H9 (cell line): ENCODE measurements at regions not wholly inside any gene's neighbourhood (a gene's known extent, or its start where the extent isn't known, plus 50 kb on each side); places are given as distances from the start of the nearest gene placed in this dataset.

Source experiments
- DNase-seq: peaks from one replicate; pipeline ENCODE4 v3.0.0-alpha.2; 2017
- H2AFZ ChIP-seq: one replicate; pipeline ENCODE4 v1.6.1; 2013; ENCODE audit warnings: mild to moderate bottlenecking, low read length, control low read depth, moderate library complexity
- H2AK5ac ChIP-seq: 2 replicates; pipeline ENCODE4 v1.6.1; 2013; ENCODE audit warnings: low read length, control low read depth, mixed read lengths; ENCODE audit not compliant: insufficient read length
- H2BK120ac ChIP-seq: one replicate; pipeline ENCODE4 v1.6.1; 2013; ENCODE audit warnings: low read depth, mild to moderate bottlenecking, low read length, control low read depth, inconsistent platforms; ENCODE audit not compliant: poor library complexity, severe bottlenecking
- H2BK12ac ChIP-seq: 2 replicates; pipeline ENCODE4 v1.6.1; 2013; ENCODE audit warnings: low read length, control low read depth, mixed read lengths, low read depth; ENCODE audit not compliant: insufficient read length
- H2BK15ac ChIP-seq: 2 replicates; pipeline ENCODE4 v1.6.1; 2013; ENCODE audit warnings: low read depth, low read length, control low read depth
- H2BK20ac ChIP-seq: one replicate; pipeline ENCODE4 v1.6.1; 2013; ENCODE audit warnings: low read depth, mild to moderate bottlenecking, low read length, control low read depth, inconsistent platforms; ENCODE audit not compliant: poor library complexity, severe bottlenecking
- H2BK5ac ChIP-seq: 2 replicates; pipeline ENCODE4 v1.6.1; 2013; ENCODE audit warnings: low read length, control low read depth, mixed read lengths; ENCODE audit not compliant: insufficient read length
- H3K14ac ChIP-seq: 2 replicates; pipeline ENCODE4 v1.6.1; 2013; ENCODE audit warnings: low read length, control low read depth; ENCODE audit not compliant: insufficient read depth
- H3K18ac ChIP-seq: 2 replicates; pipeline ENCODE4 v1.6.1; 2013; ENCODE audit warnings: low read depth, mild to moderate bottlenecking, mixed read lengths, low read length, control low read depth; ENCODE audit not compliant: insufficient read length
- H3K23ac ChIP-seq: 2 replicates; pipeline ENCODE4 v1.6.1; 2013; ENCODE audit warnings: low read length, control low read depth, mixed read lengths, low read depth; ENCODE audit not compliant: insufficient read length
- H3K23me2 ChIP-seq: 2 replicates; pipeline ENCODE4 v1.6.1; 2013; ENCODE audit warnings: low read depth, mild to moderate bottlenecking, mixed read lengths, low read length, control low read depth; ENCODE audit not compliant: insufficient read length, poor library complexity, severe bottlenecking
- H3K27ac ChIP-seq: 2 replicates; pipeline ENCODE4 v1.5.1; 2013; ENCODE audit warnings: low read length, control low read depth, mixed read lengths, low read depth; ENCODE audit not compliant: insufficient read length
- H3K27me3 ChIP-seq: 2 replicates; pipeline ENCODE4 v1.6.1; 2013; ENCODE audit warnings: low read length, control low read depth, inconsistent platforms; ENCODE audit not compliant: insufficient read depth
- H3K4ac ChIP-seq: 2 replicates; pipeline ENCODE4 v1.6.1; 2013; ENCODE audit warnings: low read depth, mild to moderate bottlenecking, control low read depth, inconsistent platforms, low read length, moderate library complexity
- H3K4me1 ChIP-seq: 2 replicates; pipeline ENCODE4 v1.6.1; 2013; ENCODE audit warnings: low read length, control low read depth, inconsistent platforms; ENCODE audit not compliant: insufficient read depth
- H3K4me2 ChIP-seq: 2 replicates; pipeline ENCODE4 v1.6.1; 2013; ENCODE audit warnings: low read length, control low read depth, mixed read lengths; ENCODE audit not compliant: insufficient read length, insufficient read depth
- H3K56ac ChIP-seq: 2 replicates; pipeline ENCODE4 v1.6.1; 2013; ENCODE audit warnings: low read depth, mild to moderate bottlenecking, mixed read lengths, low read length, control low read depth; ENCODE audit not compliant: insufficient read length
- H3K79me1 ChIP-seq: 2 replicates; pipeline ENCODE4 v1.6.1; 2013; ENCODE audit warnings: low read depth, mild to moderate bottlenecking, moderate library complexity, low read length, control low read depth, inconsistent platforms; ENCODE audit not compliant: insufficient read depth, poor library complexity, severe bottlenecking
- H3K79me2 ChIP-seq: 2 replicates; pipeline ENCODE4 v1.6.1; 2013; ENCODE audit warnings: low read length, control low read depth, inconsistent platforms; ENCODE audit not compliant: insufficient read depth
- H3K9ac ChIP-seq: 2 replicates; pipeline ENCODE4 v1.6.1; 2013; ENCODE audit warnings: low read length, control low read depth, mixed read lengths; ENCODE audit not compliant: insufficient read length; ENCODE audit errors: extremely low read depth
- H3K9me3 ChIP-seq: one replicate; pipeline ENCODE4 v1.6.1; 2013; ENCODE audit warnings: low read depth, low read length, inconsistent platforms; ENCODE audit not compliant: control insufficient read depth
- H3T11ph ChIP-seq: one replicate; pipeline ENCODE4 v1.6.1; 2013; ENCODE audit warnings: mild to moderate bottlenecking, low read length, control low read depth, inconsistent platforms
- H4K20me1 ChIP-seq: one replicate; pipeline ENCODE4 v1.6.1; 2013; ENCODE audit not compliant: control insufficient read depth, insufficient read length, insufficient read depth
- H4K5ac ChIP-seq: 2 replicates; pipeline ENCODE4 v1.6.1; 2013; ENCODE audit warnings: low read depth, mild to moderate bottlenecking, mixed read lengths, low read length, control low read depth; ENCODE audit not compliant: insufficient read length
- H4K8ac ChIP-seq: replicated peaks from 2 replicates; pipeline ENCODE4 v1.6.1; 2013; ENCODE audit warnings: low read length, control low read depth, mixed read lengths, low read depth; ENCODE audit not compliant: insufficient read length
- H4K91ac ChIP-seq: 2 replicates; pipeline ENCODE4 v1.6.1; 2013; ENCODE audit warnings: low read depth, mild to moderate bottlenecking, moderate library complexity, mixed read lengths, low read length, control low read depth; ENCODE audit not compliant: insufficient read length
- H3K27ac Mint-ChIP-seq, 3 experiments: 2 replicates in 2 of 3; 3 replicates in 1 of 3; pipeline ENCODE4 v1.8.0; 2020 to 2021; ENCODE audit warnings: mixed read lengths in 3 of 3, mild to moderate bottlenecking in 1 of 3, moderate library complexity in 1 of 3
- H3K27me3 Mint-ChIP-seq: 2 replicates; pipeline ENCODE4 v1.8.0; 2021; ENCODE audit warnings: low read depth, mild to moderate bottlenecking, moderate library complexity, mixed read lengths
- H3K36me3 Mint-ChIP-seq, 3 experiments: 2 replicates in 2 of 3; 3 replicates in 1 of 3; pipeline ENCODE4 v1.8.0; 2020 to 2021; ENCODE audit warnings: low read depth in 3 of 3, mixed read lengths in 3 of 3; ENCODE audit not compliant: insufficient read depth in 1 of 3
- H3K4me1 Mint-ChIP-seq, 2 experiments: 2 replicates each; pipeline ENCODE4 v1.8.0; 2020; ENCODE audit warnings: mixed read lengths in 2 of 2
- H3K4me3 Mint-ChIP-seq, 2 experiments: 2 replicates in 1 of 2; 3 replicates in 1 of 2; pipeline ENCODE4 v1.8.0; 2020 to 2021; ENCODE audit warnings: mild to moderate bottlenecking in 2 of 2, mixed read lengths in 2 of 2, moderate library complexity in 1 of 2
- H3K9me3 Mint-ChIP-seq, 2 experiments: 2 replicates in 1 of 2; 3 replicates in 1 of 2; pipeline ENCODE4 v1.8.0; 2020; ENCODE audit warnings: mild to moderate bottlenecking in 2 of 2, mixed read lengths in 2 of 2, moderate library complexity in 1 of 2
- WGBS: extraction: QIAGEN DNeasy Blood & Tissue Kit; methylation state at CpG from one replicate; pipeline ENCODE4 v1.1.7; 2013; ENCODE audit warnings: missing lambda C conversion rate, low lambda C conversion rate, mixed read lengths; ENCODE audit not compliant: insufficient read length; ENCODE audit errors: extremely low coverage; 5-methylcytosine and 5-hydroxymethylcytosine counted together
- TF ChIP-seq, protein P1 (sequence below): fragments of 200-600 bp; sonication (generic); conservative IDR thresholded peaks from 3 replicates; pipeline ENCODE4 v1.8.0; 2021; ENCODE audit warnings: antibody characterized with exemption, mild to moderate bottlenecking

DNA sequence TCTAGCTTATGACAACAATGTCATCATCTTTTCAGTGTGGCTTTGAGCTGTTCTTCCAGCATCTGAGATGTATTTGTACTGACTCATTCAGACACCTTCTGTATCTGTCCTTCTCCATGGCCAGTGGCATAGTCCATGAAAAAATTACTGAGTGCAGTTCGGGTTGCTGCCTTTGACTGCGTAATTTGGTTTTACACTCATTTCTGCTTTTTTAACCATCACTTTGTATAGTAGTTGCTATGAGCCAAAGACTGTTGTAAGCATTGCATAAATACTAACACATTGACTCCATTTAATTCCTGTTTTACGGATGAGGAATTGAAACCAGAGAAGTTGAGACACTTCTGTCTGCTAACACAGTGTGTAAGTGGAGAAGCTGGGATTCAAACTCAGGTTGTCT, 190.7 kb upstream of the MID1 start:
- no peak overlapping the region for H3K56ac ChIP-seq
- no peak overlapping the region for H4K91ac ChIP-seq
- TF ChIP-seq, protein P1, sequence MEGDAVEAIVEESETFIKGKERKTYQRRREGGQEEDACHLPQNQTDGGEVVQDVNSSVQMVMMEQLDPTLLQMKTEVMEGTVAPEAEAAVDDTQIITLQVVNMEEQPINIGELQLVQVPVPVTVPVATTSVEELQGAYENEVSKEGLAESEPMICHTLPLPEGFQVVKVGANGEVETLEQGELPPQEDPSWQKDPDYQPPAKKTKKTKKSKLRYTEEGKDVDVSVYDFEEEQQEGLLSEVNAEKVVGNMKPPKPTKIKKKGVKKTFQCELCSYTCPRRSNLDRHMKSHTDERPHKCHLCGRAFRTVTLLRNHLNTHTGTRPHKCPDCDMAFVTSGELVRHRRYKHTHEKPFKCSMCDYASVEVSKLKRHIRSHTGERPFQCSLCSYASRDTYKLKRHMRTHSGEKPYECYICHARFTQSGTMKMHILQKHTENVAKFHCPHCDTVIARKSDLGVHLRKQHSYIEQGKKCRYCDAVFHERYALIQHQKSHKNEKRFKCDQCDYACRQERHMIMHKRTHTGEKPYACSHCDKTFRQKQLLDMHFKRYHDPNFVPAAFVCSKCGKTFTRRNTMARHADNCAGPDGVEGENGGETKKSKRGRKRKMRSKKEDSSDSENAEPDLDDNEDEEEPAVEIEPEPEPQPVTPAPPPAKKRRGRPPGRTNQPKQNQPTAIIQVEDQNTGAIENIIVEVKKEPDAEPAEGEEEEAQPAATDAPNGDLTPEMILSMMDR = no peak
- no peak overlapping the region for H3K4ac ChIP-seq
- H3K4me3 Mint-ChIP-seq = no peak overlapping the region
- H3K4me1 Mint-ChIP-seq = no peaks in the 10 kb centered on the region
- no peak overlapping the region for H4K8ac ChIP-seq
- WGBS = no CpG with 5 or more reads among the region's 3 CpGs
- H4K5ac ChIP-seq = no peak overlapping the region
- H3K23me2 ChIP-seq = no peaks in the 10 kb centered on the region
- H2BK12ac ChIP-seq = no peak overlapping the region
- no peaks in the 10 kb centered on the region; the same call in 1 of the 2 replicates for H3K27me3 Mint-ChIP-seq
- H2BK15ac ChIP-seq = no peak overlapping the region
- no peak overlapping the region for H3K14ac ChIP-seq
- H3K79me2 ChIP-seq = no peaks in the 10 kb centered on the region
- H4K20me1 ChIP-seq = no peaks in the 10 kb centered on the region
- peaks cover 28 to 44% of the 10 kb centered on the region in 2 experiments for H3K9me3 Mint-ChIP-seq
- no peak overlapping the region for H3K9ac ChIP-seq
- no peaks in the 10 kb centered on the region for H3K27me3 ChIP-seq
- peaks cover 8% of the 10 kb centered on the region for H3K9me3 ChIP-seq
- DNase-seq = no peak
- H2AK5ac ChIP-seq = no peak overlapping the region
- H3K4me1 ChIP-seq = no peaks in the 10 kb centered on the region
- no peak overlapping the region for H3T11ph ChIP-seq
- no peak overlapping the region for H2BK120ac ChIP-seq
- no peak overlapping the region for H3K27ac Mint-ChIP-seq
- H3K36me3 Mint-ChIP-seq = no peaks in the 10 kb centered on the region
- H3K27ac ChIP-seq = no peak overlapping the region
- no peaks in the 10 kb centered on the region for H3K79me1 ChIP-seq
- no peak overlapping the region for H3K23ac ChIP-seq
- no peak overlapping the region for H2BK20ac ChIP-seq
- H2AFZ ChIP-seq = no peak overlapping the region
- no peak overlapping the region for H2BK5ac ChIP-seq
- no peak overlapping the region for H3K18ac ChIP-seq
- H3K4me2 ChIP-seq = no peak overlapping the region
